Tibial artery (tissue), 4 donors: ENCODE measurements at regions not wholly inside any gene's neighbourhood (a gene's known extent, or its start where the extent isn't known, plus 50 kb on each side); places are given as distances from the start of the nearest gene placed in this dataset.

Experiments
- DNase-seq, 2 donors: peaks; one replicate each; pipeline ENCODE4 v3.0.0-alpha.2; 2019
- H3K27ac ChIP-seq, 2 donors: fragments of 200-600 bp; sonication (generic) in 1 of 2; 1 replicate in 1 of 2; 2 replicates in 1 of 2; pipeline ENCODE4 v1.5.1; 2018 to 2019; ENCODE audit warnings: mild to moderate bottlenecking in 1 of 2
- H3K27me3 ChIP-seq, 2 donors: fragments of 200-600 bp; sonication (generic) in 1 of 2; one replicate each; pipeline versions ENCODE4 v1.5.1 to v1.6.0; 2016 to 2019
- H3K36me3 ChIP-seq, 3 donors: fragments of 200-600 bp; sonication (generic) in 2 of 3; one replicate each; pipeline ENCODE4 v1.5.1; 2016 to 2019; ENCODE audit warnings: mild to moderate bottlenecking in 2 of 3
- H3K4me1 ChIP-seq, 4 donors: fragments of 200-600 bp; sonication (generic) in 2 of 4; 1 replicate in 3 of 4; 2 replicates in 1 of 4; pipeline ENCODE4 v1.5.1; 2016 to 2019
- H3K4me3 ChIP-seq, 2 donors: fragments of 200-600 bp; sonication (generic) in 1 of 2; 1 replicate in 1 of 2; 2 replicates in 1 of 2; pipeline ENCODE4 v1.5.1; 2018 to 2019; ENCODE audit warnings: mild to moderate bottlenecking in 2 of 2
- H3K9me3 ChIP-seq, 3 donors: fragments of 200-600 bp; sonication (generic) in 1 of 3; one replicate each; pipeline ENCODE4 v1.5.1; 2016 to 2019
- intact Hi-C: fragments of 100-400 bp; cut with DNase I; formaldehyde crosslinking; loops from one replicate; pipeline ENCODE4 v1.15.0; 2023; ENCODE audit warnings: low total_unique reads
- TF ChIP-seq, protein P1 (sequence below), 2 experiments: fragments of 200-600 bp in 1 of 2; fragments of 450-650 bp in 1 of 2; IDR thresholded peaks; one replicate each; pipeline ENCODE4 v1.5.1; 2017 to 2019; ENCODE audit warnings: antibody characterized with exemption in 2 of 2, mild to moderate bottlenecking in 1 of 2, moderate library complexity in 1 of 2

DNA sequence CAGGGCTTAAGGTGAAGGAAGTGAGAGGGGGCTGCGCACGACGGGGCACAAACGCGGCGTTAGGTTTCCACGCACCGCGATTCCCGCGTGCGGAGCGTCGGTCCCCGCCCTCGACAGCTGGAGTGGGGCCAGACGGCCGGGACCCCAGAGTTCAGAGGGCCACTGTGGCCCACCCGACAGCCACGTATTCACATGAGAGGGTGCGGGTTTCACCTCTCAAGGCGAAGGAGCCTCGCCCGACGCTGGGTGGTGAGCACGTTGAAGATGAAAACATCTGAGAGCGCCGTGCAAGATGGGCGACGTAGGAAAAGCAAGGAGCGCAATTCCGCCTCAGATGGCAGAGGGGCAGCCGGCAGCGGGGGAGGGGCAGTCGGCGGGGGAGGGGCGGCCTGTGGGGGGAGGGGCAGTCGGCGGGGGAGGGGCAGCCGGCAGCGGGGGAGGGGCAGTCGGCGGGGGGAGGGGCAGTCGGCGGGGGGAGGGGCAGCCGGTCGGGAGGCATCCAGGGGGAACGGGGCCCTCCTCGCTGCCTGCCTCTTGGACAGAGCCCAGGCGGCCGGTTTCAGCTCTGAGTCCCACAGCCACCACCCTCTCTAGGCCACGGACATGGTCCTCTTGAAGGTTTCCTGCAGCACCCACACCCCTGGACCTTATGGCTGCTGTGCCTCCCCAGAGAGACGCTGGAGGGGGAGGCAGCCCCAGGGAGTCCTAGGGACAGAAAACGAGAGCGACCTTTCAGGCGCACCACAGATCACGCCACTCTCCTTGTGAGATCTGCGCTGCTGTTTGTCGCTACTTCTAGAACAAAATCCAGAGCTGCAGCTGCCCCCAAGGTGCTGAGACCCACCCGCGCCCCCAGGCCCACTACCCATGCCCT, 113.7 kb downstream of the DLL1 start:
- peaks cover 0 to 33% of the 10 kb centered on the region in 2 donors for H3K27me3 ChIP-seq
- DNase-seq, result no peak
- no peak overlapping the region for H3K4me3 ChIP-seq
- no peaks in the 10 kb centered on the region for H3K36me3 ChIP-seq
- H3K4me1 ChIP-seq, result no peaks in the 10 kb centered on the region
- intact Hi-C loops, result no loop called here
- H3K9me3 ChIP-seq, result no peaks in the 10 kb centered on the region
- H3K27ac ChIP-seq, result no peak overlapping the region
- TF ChIP-seq, protein P1, sequence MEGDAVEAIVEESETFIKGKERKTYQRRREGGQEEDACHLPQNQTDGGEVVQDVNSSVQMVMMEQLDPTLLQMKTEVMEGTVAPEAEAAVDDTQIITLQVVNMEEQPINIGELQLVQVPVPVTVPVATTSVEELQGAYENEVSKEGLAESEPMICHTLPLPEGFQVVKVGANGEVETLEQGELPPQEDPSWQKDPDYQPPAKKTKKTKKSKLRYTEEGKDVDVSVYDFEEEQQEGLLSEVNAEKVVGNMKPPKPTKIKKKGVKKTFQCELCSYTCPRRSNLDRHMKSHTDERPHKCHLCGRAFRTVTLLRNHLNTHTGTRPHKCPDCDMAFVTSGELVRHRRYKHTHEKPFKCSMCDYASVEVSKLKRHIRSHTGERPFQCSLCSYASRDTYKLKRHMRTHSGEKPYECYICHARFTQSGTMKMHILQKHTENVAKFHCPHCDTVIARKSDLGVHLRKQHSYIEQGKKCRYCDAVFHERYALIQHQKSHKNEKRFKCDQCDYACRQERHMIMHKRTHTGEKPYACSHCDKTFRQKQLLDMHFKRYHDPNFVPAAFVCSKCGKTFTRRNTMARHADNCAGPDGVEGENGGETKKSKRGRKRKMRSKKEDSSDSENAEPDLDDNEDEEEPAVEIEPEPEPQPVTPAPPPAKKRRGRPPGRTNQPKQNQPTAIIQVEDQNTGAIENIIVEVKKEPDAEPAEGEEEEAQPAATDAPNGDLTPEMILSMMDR (IDR thresholded peaks at IDR 0.05), result no peak

DNA sequence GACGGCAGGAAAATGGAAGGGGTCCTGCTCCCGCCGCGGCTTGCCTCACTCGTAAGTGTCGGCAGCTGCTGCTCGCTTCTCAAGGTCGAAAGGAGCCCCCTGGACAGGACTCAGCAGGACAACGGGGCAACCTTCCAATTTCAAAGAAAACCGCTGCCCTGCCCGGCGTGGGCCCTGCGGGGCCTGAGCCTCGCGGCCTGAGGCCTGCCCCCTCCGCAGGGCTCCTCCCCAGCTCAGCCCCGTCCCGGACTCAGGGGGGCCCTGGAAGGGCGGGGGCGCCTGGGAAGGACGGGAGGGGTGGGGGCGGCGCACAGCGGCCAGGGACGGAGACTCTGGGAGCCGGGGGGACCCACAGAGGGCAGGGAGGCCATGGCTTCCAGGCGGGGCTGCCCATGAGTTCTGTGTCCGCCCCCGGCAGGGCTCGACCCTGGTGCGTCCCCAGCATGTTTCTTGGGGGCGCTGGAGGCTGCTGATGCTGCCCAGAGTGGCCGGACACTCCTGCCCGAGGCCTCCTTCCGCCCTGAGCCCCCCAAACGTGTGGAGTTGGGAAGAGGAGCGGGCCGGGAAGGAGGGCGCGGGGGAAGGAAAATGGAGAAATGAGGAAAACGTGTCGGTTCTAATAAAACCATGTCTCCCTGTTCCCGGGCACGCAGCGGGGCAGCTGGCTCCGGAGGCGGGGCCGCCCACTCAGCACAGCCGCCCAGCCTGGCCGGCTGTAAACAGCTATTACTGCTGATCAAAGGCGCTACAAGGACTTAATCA, 114.6 kb downstream of the DLL1 start:
- H3K4me1 ChIP-seq, result no peaks in the 10 kb centered on the region
- H3K27ac ChIP-seq, result no peak overlapping the region
- no peaks in the 10 kb centered on the region for H3K36me3 ChIP-seq
- DNase-seq, result no peak
- no peak overlapping the region for H3K4me3 ChIP-seq
- H3K27me3 ChIP-seq, result peaks cover 0 to 33% of the 10 kb centered on the region in 2 donors
- H3K9me3 ChIP-seq, result no peaks in the 10 kb centered on the region
- TF ChIP-seq, protein P1 (IDR thresholded peaks at IDR 0.05), result no peak
- intact Hi-C loops, result no loop called here

DNA sequence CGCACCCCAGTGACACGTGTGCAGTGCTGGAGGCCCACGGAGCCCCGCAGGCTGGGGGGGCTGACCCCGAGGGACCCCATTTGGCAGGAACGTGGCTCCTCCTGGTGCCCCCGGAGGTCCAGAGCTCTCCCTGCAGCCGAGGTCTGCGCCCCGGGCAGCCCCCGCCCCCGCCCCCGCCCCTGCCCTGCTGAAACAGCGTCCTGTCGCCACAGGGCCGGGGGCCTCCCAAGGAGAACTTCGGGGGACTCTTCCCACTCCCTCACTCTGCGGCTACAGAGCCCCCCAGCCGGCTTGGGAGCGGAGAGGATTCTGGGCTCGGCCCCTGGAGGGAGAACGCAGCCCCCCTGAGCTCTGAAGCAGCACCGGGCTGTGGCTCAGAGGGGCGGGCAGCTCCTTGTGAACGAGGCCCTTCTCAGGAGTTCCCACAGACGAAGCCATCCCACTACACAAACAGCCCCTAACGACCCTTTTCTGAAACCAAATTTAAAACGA, 115.2 kb downstream of the DLL1 start:
- H3K27ac ChIP-seq, result no peak overlapping the region
- H3K4me3 ChIP-seq, result no peak overlapping the region

DNA sequence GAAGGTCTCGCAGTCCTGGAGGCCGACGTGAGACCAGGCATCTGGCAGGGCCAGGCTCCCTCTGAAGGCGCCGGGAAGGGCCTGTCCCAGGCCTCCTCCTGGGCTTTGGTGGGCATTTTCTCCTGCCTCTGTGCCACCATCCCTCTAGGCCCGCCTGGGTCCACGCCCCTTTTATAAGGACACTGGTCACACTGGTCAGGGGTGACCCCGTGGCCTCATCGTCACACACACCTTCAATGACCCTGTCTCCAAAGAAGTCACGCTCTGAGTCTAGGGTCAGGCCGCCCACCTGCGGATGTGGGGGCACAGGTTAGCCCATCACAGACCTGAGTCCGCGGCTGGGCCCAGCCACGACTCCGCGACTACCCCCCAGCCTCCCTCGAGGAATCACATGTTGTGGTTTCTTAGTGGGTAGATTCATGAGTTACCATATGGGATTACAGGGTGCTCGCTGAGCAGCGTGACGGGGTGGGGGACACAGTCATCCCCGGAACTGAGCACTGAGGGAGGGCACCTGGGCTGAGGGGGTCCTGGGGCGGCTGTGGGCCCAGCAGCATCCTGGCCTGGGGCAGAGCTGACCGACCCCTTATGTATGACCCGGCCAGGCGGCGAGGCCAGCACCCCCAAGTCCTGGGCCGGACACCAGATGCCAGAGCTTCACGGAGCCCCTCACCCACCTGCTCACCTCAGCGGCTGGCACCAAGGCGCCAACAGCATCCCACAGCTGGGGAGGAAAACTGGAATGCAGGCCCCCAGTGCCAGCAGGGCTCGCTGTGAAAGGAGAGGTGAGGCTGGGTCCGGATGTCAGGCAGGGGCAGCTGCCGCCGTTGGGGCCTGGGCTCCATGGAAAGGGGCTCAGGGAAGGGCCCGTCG, 115.9 kb downstream of the DLL1 start:
- intact Hi-C loops, result no loop called here
- TF ChIP-seq, protein P1 (IDR thresholded peaks at IDR 0.05), result no peak
- DNase-seq, result peak; percentile 19 to 48
- H3K9me3 ChIP-seq, result no peaks in the 10 kb centered on the region
- no peak overlapping the region for H3K27ac ChIP-seq
- no peaks in the 10 kb centered on the region for H3K4me1 ChIP-seq
- H3K4me3 ChIP-seq, result no peak overlapping the region
- H3K36me3 ChIP-seq, result no peaks in the 10 kb centered on the region
- peaks cover 0 to 27% of the 10 kb centered on the region in 2 donors for H3K27me3 ChIP-seq

More for the DNA sequence above, 115.2 kb downstream of the DLL1 start:
- Histone ChIP-seq H3K27me3 (peaks cover 0 to 28% of the 10 kb centered on the region in 2 donors), H3K36me3 (no peaks in the 10 kb centered on the region), H3K4me1 (no peaks in the 10 kb centered on the region), H3K9me3 (no peaks in the 10 kb centered on the region)
- intact Hi-C loops, result no loop called here
- TF ChIP-seq, protein P1 (IDR thresholded peaks at IDR 0.05), result no peak
- peak in 1 of 2 donors; percentile 51 for DNase-seq

DNA sequence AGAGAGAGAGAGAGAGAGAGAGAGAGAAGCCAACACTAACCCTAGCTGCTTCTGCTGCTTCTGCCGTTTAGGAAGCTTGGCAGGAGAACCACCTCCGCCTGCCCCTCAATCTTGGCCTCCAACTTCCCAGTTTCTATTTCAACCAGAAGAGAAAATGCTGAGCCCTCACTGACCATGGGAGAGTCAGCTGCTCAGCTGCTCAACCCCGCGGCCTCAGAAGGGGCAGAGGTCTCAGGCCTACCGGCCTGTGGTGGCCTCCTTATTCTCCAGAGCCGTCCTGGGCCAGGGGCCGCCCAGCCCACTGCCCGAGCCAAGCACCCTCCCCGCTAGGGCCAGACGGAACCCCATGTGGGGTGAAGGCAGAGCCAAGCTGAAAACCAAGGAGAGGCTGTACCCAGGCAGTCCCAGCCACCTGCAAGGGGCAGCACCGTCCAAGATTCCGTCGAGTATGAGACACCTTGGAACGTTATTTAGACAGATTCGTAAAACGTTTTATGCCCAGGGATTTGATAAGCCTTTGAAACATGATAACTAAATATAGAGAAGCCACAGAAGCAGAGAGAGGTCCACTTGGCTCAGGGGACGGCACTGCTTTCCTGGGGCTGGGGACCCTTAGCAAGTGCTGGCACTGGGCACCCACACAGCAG, 116.6 kb downstream of the DLL1 start:
- H3K4me1 ChIP-seq, result no peaks in the 10 kb centered on the region
- no peaks in the 10 kb centered on the region for H3K9me3 ChIP-seq
- H3K27me3 ChIP-seq, result peaks cover 0 to 23% of the 10 kb centered on the region in 2 donors
- no peak overlapping the region for H3K27ac ChIP-seq
- DNase-seq, result peak; percentile 31 to 65
- no peak overlapping the region for H3K4me3 ChIP-seq
- H3K36me3 ChIP-seq, result no peaks in the 10 kb centered on the region
- intact Hi-C loops, result no loop called here
- TF ChIP-seq, protein P1 (IDR thresholded peaks at IDR 0.05), result no peak
